OCI-LY7 (cell line): ENCODE measurements at regions not wholly inside any gene's neighbourhood (a gene's known extent, or its start where the extent isn't known, plus 50 kb on each side); places are given as distances from the start of the nearest gene placed in this dataset.

Source experiments
- BruUV-seq: library from RNA; stranded (reverse); fragments of 400-500 nt; replicated peaks from 2 replicates; lab custom pipeline; 2021; lab: Mats Ljungman, UMichigan
- CTCF ChIA-PET: fragments of 300-600 bp; sonication (Branson Sonifier 250); formaldehyde crosslinking; loops from one replicate; lab custom pipeline; 2022; ENCODE audit warnings: antibody characterized with exemption; ENCODE audit not compliant: unreplicated experiment; lab: Charles Lee
- POLR2A ChIA-PET: fragments of 300-600 bp; sonication (Branson Sonifier 250); formaldehyde crosslinking; loops from one replicate; lab custom pipeline; 2022; ENCODE audit warnings: antibody characterized with exemption; lab: Charles Lee
- DNase-seq: peaks from one replicate; pipeline ENCODE4 v3.0.0-alpha.2; 2015; ENCODE audit warnings: low spot score
- H2AFZ ChIP-seq: fragments of 200-600 bp; sonication (generic), shearing (Covaris generic); 2 replicates; pipeline ENCODE4 v1.6.1; 2014; ENCODE audit warnings: mild to moderate bottlenecking, antibody characterized with exemption, low read length, moderate library complexity
- H3K27ac ChIP-seq: fragments of 200-600 bp; sonication (generic); 2 replicates; pipeline ENCODE4 v1.5.1; 2014; ENCODE audit warnings: mixed run types, low read depth, mild to moderate bottlenecking, moderate library complexity, low read length, inconsistent platforms; ENCODE audit not compliant: poor library complexity, severe bottlenecking
- H3K36me3 ChIP-seq: fragments of 200-600 bp; sonication (generic); 2 replicates; pipeline ENCODE4 v1.6.1; 2014; ENCODE audit warnings: mild to moderate bottlenecking, antibody characterized with exemption, low read length, moderate library complexity, mixed read lengths; ENCODE audit not compliant: insufficient read depth
- H3K4me1 ChIP-seq: fragments of 200-600 bp; sonication (generic); 2 replicates; pipeline ENCODE4 v1.5.1; 2014; ENCODE audit warnings: mild to moderate bottlenecking, low read length; ENCODE audit not compliant: insufficient read depth, poor library complexity, severe bottlenecking
- H3K4me2 ChIP-seq: fragments of 200-600 bp; sonication (generic); 2 replicates; pipeline ENCODE4 v1.6.1; 2014; ENCODE audit warnings: mild to moderate bottlenecking, low read length
- H3K4me3 ChIP-seq: fragments of 200-600 bp; sonication (generic); 2 replicates; pipeline ENCODE4 v1.5.1; 2014; ENCODE audit warnings: mild to moderate bottlenecking, low read depth, low read length; ENCODE audit not compliant: poor library complexity, severe bottlenecking
- H3K79me2 ChIP-seq: fragments of 200-600 bp; sonication (generic); 2 replicates; pipeline ENCODE4 v1.6.1; 2016; ENCODE audit warnings: low read depth, mild to moderate bottlenecking, low read length, moderate library complexity, mixed read lengths; ENCODE audit not compliant: insufficient read depth
- H3K9me2 ChIP-seq: fragments of 200-600 bp; sonication (generic); 2 replicates; pipeline ENCODE4 v1.6.1; 2016; ENCODE audit warnings: mild to moderate bottlenecking, low read length, mixed read lengths; ENCODE audit not compliant: insufficient read depth
- H3K9me3 ChIP-seq: fragments of 200-600 bp; sonication (generic); 2 replicates; pipeline ENCODE4 v1.6.1; 2014; ENCODE audit warnings: mild to moderate bottlenecking, mixed run types, low read length, mixed read lengths
- H4K20me1 ChIP-seq: fragments of 200-600 bp; sonication (generic); 2 replicates; pipeline ENCODE4 v1.6.1; 2014; ENCODE audit warnings: mild to moderate bottlenecking, antibody characterized with exemption, low read length, moderate library complexity, mixed read lengths; ENCODE audit not compliant: insufficient read depth
- CTCF ChIP-seq: fragments of 200-600 bp; sonication (generic); conservative IDR thresholded peaks from 2 replicates; pipeline ENCODE4 v1.5.1; 2014; ENCODE audit warnings: mild to moderate bottlenecking, antibody characterized with exemption, low read length, moderate library complexity, mixed read lengths
- EZH2phosphoT487 ChIP-seq: fragments of 200-600 bp; sonication (generic); IDR thresholded peaks from 2 replicates; pipeline ENCODE4 v1.6.1; 2018; ENCODE audit warnings: low read depth, borderline replicate concordance, mild to moderate bottlenecking, mixed run types, antibody characterized with exemption, low read length, moderate library complexity, mixed read lengths
- intact Hi-C: fragments of 100-400 bp; cut with micrococcal nuclease; formaldehyde crosslinking; loops from one replicate; pipeline ENCODE4 v1.10.0; 2022; ENCODE audit not compliant: unreplicated experiment

DNA sequence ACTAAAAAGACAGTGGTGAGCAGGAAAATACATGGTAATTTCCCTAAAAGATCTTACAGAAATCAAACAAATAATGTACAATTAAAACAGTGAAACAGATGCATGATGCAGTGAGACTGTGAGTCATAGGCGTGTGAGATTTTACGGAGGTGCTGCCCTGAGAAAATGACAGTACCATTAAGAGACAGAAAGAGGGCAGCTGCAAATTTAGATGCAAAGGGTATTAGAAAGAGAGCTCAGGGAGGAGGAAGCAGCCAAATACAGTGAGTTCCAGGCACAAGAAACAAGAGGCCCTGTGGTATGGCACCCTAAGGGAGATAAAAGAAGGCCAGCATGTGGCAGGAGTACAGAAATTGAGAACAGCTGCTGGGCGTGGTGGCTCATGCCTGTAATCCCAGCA, 88.5 kb upstream of the FIBIN start:
- Histone ChIP-seq H3K9me2 (no peaks in the 10 kb centered on the region), H3K36me3 (no peaks in the 10 kb centered on the region; the same call in 1 of the 2 replicates), H3K79me2 (no peaks in the 10 kb centered on the region), H2AFZ (peak overlapping the region; percentile 76; the same call in 1 of the 2 replicates), H3K27ac (no peak overlapping the region), H3K4me2 (peak overlapping the region; percentile 1; the same call in 1 of the 2 replicates), H3K4me3 (no peak overlapping the region), H3K9me3 (no peaks in the 10 kb centered on the region), H3K4me1 (peaks cover 29% of the 10 kb centered on the region), H4K20me1 (no peaks in the 10 kb centered on the region)
- CTCF ChIA-PET: no interaction called here
- POLR2A ChIA-PET: no interaction called here
- TF ChIP-seq EZH2phosphoT487: no peak
- TF ChIP-seq CTCF: no peak
- no peak for DNase-seq
- intact Hi-C loops: no loop called here
- no TSS peak for BruUV-seq

DNA sequence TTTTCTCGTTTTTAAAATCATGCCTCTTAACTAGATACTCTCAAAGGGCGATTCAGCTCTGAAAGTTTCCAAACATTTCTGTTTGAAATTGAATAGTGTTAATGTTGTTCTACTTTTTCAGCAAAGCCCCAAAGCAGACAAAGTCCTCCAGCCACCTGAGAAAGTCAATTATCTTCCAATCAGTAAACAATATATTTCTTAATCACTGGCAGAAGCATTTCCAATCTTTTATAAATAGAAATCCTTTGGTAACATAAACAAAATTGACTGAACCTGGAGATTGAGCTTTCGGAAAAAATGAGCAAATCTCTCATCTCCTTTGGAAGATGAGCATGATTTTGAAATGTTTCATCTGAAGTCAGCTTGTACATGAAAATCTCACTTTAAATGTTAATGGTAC, 84.4 kb upstream of the FIBIN start:
- Histone ChIP-seq H3K9me3 (peaks cover 18% of the 10 kb centered on the region; the same call in 1 of the 2 replicates), H3K9me2 (no peaks in the 10 kb centered on the region), H3K27ac (no peak overlapping the region), H3K79me2 (no peaks in the 10 kb centered on the region), H3K4me3 (no peak overlapping the region), H4K20me1 (no peaks in the 10 kb centered on the region), H3K4me2 (no peak overlapping the region; the same call in 1 of the 2 replicates), H3K4me1 (peaks cover 57% of the 10 kb centered on the region), H2AFZ (peak overlapping the region; percentile 52; the same call in 1 of the 2 replicates), H3K36me3 (peaks cover 18% of the 10 kb centered on the region)
- no TSS peak for BruUV-seq
- POLR2A ChIA-PET: interaction anchor here (0.7 to 1.4 kb wide), 3 partner anchors 22 to 844 kb away, joined by 3 to 5 read pairs (median 3); no protein-coding TSS in a partner anchor
- no peak for DNase-seq
- intact Hi-C loops: no loop called here
- CTCF ChIA-PET: no interaction called here
- TF ChIP-seq EZH2phosphoT487 (no peak), CTCF (no peak)

DNA sequence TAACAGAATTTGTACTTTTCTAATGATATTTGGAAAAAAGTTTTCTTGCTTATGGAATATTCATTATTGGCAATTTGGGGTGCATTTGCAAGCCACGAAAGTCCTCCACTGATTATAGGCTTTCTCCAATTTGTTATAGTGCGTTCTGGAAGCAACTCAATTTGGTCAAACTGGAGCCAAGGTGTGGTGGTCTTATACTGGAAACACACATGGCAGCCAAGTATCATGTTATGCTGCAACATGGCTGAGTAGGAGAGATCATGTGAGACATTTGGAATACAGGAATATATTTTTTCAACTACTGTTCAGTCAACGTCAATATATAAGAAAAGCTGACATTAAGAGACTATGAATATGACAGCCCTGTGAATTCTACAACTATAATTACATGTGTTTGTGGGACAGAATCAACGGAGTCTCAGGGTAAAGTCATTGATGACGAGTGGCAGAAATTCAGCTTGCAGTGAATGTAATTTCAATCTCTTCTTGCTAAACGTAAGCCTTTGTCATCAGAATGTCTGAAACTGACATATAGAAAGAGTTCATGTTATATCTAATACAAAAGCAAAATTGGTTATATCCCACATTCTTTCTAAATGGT, 83.8 kb upstream of the FIBIN start:
- no TSS peak for BruUV-seq
- H2AFZ ChIP-seq: peak overlapping the region; percentile 52; the same call in 1 of the 2 replicates
- no peak for TF ChIP-seq EZH2phosphoT487
- no peak for TF ChIP-seq CTCF
- peaks cover 57% of the 10 kb centered on the region for H3K4me1 ChIP-seq
- POLR2A ChIA-PET: interaction anchor here (0.7 to 1.7 kb wide), 4 partner anchors 9 to 799 kb away, joined by 3 to 6 read pairs (median 4); no protein-coding TSS in a partner anchor
- no peak for DNase-seq
- H3K4me2 ChIP-seq: 0 out of 2 replicates have a peak overlapping the region, but pooled peaks have one; percentile 8
- no peak overlapping the region for H3K27ac ChIP-seq
- peaks cover 18% of the 10 kb centered on the region for H3K36me3 ChIP-seq
- H3K4me3 ChIP-seq: no peak overlapping the region
- CTCF ChIA-PET: no interaction called here
- H4K20me1 ChIP-seq: no peaks in the 10 kb centered on the region
- H3K79me2 ChIP-seq: no peaks in the 10 kb centered on the region
- peaks cover 18% of the 10 kb centered on the region; the same call in 1 of the 2 replicates for H3K9me3 ChIP-seq
- intact Hi-C loops: loop anchor here (5.0 to 10.0 kb wide), 5 partner anchors 133 to 1197 kb away; partner anchors contain the start of genes KIF18A, LIN7C and METTL15
- H3K9me2 ChIP-seq: no peaks in the 10 kb centered on the region
